ENCODE measurements at regions not wholly inside any gene's neighbourhood (a gene's known extent, or its start where the extent isn't known, plus 50 kb on each side); places are given as distances from the start of the nearest gene placed in this dataset.
A peak's percentile ranks its signal among the peaks of the same experiment; 100 is the strongest.

- no peaks in the 10 kb centered on the region for H3K36me3 Mint-ChIP-seq (ENCODE audit: low read depth)
- peak overlapping the region; percentile 75 for H3K27ac Mint-ChIP-seq (ENCODE audit: unreplicated experiment)
- peaks cover 14% of the 10 kb centered on the region for H3K4me1 Mint-ChIP-seq
- no peaks in the 10 kb centered on the region for H3K9me3 Mint-ChIP-seq
- DNase-seq (ENCODE audit: low read depth, low spot score) = peak; percentile 5
- TF ChIP-seq CTCF (conservative IDR thresholded peaks at IDR 0.05) = no peak
- peaks cover 10% of the 10 kb centered on the region for H3K27me3 Mint-ChIP-seq (ENCODE audit: low read depth)
- H3K4me3 Mint-ChIP-seq = peak overlapping the region; percentile 75
Measured at GRCh38 chr16:17850581-17851250, 380.0 kb upstream of the XYLT1 start.

GRCh38 chr16:17847234-17847795 is 376.6 kb upstream of the XYLT1 start:
- H3K27ac Mint-ChIP-seq (ENCODE audit: unreplicated experiment) = no peak overlapping the region
- no peak for TF ChIP-seq CTCF (conservative IDR thresholded peaks at IDR 0.05)
- no peak for DNase-seq (ENCODE audit: low read depth, low spot score)
- no peak overlapping the region for H3K4me3 Mint-ChIP-seq
- H3K36me3 Mint-ChIP-seq (ENCODE audit: low read depth) = no peaks in the 10 kb centered on the region
- peaks cover 7% of the 10 kb centered on the region for H3K27me3 Mint-ChIP-seq (ENCODE audit: low read depth)
- no peaks in the 10 kb centered on the region for H3K9me3 Mint-ChIP-seq
- peaks cover 14% of the 10 kb centered on the region for H3K4me1 Mint-ChIP-seq

- peaks cover 7% of the 10 kb centered on the region for H3K27me3 Mint-ChIP-seq (ENCODE audit: low read depth)
- no peaks in the 10 kb centered on the region for H3K9me3 Mint-ChIP-seq
- H3K27ac Mint-ChIP-seq (ENCODE audit: unreplicated experiment) = no peak overlapping the region
- no peak for DNase-seq (ENCODE audit: low read depth, low spot score)
- no peak for TF ChIP-seq CTCF (conservative IDR thresholded peaks at IDR 0.05)
- H3K4me1 Mint-ChIP-seq = peaks cover 9% of the 10 kb centered on the region
- no peak overlapping the region for H3K4me3 Mint-ChIP-seq
- no peaks in the 10 kb centered on the region for H3K36me3 Mint-ChIP-seq (ENCODE audit: low read depth)
Measured at GRCh38 chr16:17846030-17846429, 375.3 kb upstream of the XYLT1 start.

GRCh38 chr16:17845031-17845430 is 374.3 kb upstream of the XYLT1 start:
- Mint-ChIP-seq H3K4me1 (peaks cover 3% of the 10 kb centered on the region), H3K9me3 (no peaks in the 10 kb centered on the region), H3K36me3 (ENCODE audit: low read depth) (no peaks in the 10 kb centered on the region), H3K4me3 (no peak overlapping the region), H3K27me3 (ENCODE audit: low read depth) (peaks cover 3% of the 10 kb centered on the region), H3K27ac (ENCODE audit: unreplicated experiment) (no peak overlapping the region)
- no peak for DNase-seq (ENCODE audit: low read depth, low spot score)
- TF ChIP-seq CTCF (conservative IDR thresholded peaks at IDR 0.05) = no peak

GRCh38 chr16:17843905-17844304 is 373.1 kb upstream of the XYLT1 start:
- no peak for TF ChIP-seq CTCF (conservative IDR thresholded peaks at IDR 0.05)
- H3K4me3 Mint-ChIP-seq = no peak overlapping the region
- H3K4me1 Mint-ChIP-seq = peaks cover 6% of the 10 kb centered on the region
- H3K27ac Mint-ChIP-seq (ENCODE audit: unreplicated experiment) = no peak overlapping the region
- H3K27me3 Mint-ChIP-seq (ENCODE audit: low read depth) = peaks cover 2% of the 10 kb centered on the region
- no peaks in the 10 kb centered on the region for H3K9me3 Mint-ChIP-seq
- no peak for DNase-seq (ENCODE audit: low read depth, low spot score)
- no peaks in the 10 kb centered on the region for H3K36me3 Mint-ChIP-seq (ENCODE audit: low read depth)
